AG08396 (cell line): ENCODE measurements at regions not wholly inside any gene's neighbourhood (a gene's known extent, or its start where the extent isn't known, plus 50 kb on each side); places are given as distances from the start of the nearest gene placed in this dataset.

ENCODE experiments used
- DNase-seq: peaks from one replicate; pipeline ENCODE4 v3.0.0; 2012; ENCODE audit warnings: low spot score, mixed read lengths

DNA sequence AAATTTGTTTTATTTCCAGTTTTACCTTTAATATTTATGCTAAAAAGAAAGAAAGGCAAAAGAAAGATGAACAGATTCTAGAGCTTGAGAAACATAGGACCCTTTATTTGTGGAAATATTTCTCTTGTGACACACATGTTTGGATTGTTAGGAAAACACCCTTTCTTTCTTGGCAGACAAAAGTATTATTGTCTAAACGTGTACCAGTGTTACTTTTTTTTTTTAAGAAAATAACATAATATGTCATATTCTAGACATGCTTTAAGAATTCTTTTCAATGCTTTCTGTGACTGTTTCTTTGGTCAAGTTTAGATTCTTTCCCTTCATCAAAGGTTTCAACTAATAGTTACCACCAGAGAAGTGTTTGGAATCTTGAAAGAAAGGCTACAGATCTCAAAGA is 183.4 kb upstream of the CNR1 start:
- DNase-seq: no peak

DNA sequence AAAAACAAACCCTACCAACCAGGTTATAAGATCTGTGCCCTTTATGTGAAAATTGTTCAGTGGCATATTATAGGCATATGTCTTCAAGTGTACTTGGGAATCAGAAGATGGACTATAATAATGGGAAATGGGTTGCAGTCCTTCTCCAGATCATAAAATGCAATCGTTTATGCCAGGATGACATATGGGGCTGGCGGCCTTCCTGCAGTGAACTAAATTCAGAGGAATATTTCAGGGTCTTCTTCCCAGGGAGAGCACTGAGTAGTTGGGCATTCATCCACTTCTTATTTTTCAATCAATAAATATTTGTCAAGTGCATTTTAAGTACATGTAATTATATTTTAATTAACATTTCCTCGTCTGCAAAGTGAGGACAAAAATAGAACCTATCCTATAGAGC is 176.2 kb upstream of the CNR1 start:
- no peak for DNase-seq

DNA sequence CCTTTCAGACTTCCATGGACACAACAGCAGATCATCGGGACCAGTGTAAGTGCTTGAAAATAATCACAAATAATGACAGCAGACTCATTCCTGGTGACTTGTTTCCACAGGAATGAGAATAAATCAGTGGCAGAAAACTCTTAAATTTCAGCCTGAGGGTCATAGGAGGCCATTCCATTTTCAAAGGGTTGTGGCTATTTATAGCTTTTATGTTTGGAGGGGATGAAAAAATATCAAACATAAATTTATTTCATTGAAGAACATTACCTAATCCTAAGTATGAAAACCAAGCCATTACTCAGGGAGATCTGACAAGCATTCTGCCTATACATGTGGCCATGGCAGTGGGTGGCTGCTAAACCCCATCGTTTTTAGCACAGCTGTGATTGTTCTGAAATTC is 173.6 kb upstream of the CNR1 start:
- DNase-seq: no peak

DNA sequence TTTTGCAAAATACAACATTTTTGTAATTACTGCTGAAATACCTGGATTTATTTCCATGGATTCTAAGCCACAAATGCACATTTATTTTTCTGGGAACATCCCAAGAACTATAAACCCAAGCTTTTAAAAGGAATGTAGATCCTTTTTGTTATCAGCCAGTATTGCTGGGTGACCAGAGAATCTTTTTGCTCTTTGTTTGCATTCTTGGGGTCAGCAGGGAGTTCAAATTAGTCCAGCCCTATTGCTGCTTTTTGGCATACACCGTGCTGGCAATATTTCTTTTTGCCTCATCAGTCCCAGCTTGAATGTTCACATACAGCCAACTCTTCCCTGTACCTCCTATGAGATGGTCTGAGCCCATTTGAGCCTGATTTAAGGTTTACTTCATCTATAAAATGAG is 155.2 kb upstream of the CNR1 start:
- no peak for DNase-seq

DNA sequence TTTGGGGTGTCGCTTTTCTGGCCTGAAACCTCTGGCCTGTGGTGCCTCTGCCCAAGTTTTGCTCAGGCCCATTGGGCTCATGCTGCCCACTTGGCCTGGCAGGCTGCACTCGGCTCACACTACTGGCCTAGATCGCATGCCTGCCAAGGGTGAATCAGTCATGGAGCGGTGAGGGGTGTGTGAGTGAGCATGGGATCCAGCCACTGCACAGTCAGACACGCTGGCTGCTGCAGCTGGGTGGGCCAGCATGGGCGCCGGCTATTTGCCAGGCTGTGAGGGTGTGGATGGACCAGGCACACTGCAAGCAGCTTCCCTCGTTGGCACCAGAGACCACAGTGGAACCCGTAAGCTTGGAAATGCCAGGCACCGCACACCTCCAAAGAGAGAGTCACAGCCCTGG is 145.4 kb upstream of the CNR1 start:
- DNase-seq: no peak

DNA sequence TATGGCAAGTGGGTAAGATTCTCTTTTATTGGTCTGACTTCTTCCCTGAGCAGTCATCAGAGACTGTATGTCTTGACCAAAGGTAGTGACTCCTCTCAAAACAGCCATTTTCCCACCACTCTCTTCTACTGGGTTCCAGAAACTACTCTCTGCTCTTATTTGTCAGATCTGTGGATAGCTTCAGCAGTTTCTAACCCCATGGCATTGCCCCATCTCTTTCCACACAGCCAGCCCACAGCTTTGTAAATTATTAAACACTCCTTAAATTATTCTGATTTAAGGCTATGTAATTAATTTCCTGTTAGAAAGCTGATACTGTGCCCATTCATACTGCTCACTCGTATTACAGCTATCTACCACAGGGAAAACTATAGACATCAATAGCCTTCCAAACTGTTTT is 138.4 kb upstream of the CNR1 start:
- DNase-seq: no peak

DNA sequence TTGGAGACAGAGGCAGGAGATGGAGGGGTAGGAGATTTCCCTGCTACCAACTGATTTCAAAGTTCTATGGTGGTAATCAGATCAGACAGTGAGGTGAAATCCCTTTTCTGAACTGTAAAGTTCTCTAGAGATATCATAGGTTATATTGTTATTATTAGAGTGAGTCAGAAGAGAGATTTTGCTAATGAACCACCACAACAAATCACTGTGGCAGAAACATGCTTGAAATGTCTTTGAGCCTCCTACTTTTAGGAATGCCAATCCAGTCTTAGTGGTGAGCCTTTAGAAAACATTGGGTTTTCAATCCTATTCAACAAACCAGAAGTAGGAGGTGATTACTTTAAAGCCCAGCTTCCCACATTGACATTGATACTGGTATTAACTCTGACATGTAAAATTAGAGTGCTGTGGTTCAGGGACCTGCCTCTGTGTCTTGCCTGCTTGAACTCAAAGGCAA is 136.7 kb upstream of the CNR1 start:
- DNase-seq: no peak

DNA sequence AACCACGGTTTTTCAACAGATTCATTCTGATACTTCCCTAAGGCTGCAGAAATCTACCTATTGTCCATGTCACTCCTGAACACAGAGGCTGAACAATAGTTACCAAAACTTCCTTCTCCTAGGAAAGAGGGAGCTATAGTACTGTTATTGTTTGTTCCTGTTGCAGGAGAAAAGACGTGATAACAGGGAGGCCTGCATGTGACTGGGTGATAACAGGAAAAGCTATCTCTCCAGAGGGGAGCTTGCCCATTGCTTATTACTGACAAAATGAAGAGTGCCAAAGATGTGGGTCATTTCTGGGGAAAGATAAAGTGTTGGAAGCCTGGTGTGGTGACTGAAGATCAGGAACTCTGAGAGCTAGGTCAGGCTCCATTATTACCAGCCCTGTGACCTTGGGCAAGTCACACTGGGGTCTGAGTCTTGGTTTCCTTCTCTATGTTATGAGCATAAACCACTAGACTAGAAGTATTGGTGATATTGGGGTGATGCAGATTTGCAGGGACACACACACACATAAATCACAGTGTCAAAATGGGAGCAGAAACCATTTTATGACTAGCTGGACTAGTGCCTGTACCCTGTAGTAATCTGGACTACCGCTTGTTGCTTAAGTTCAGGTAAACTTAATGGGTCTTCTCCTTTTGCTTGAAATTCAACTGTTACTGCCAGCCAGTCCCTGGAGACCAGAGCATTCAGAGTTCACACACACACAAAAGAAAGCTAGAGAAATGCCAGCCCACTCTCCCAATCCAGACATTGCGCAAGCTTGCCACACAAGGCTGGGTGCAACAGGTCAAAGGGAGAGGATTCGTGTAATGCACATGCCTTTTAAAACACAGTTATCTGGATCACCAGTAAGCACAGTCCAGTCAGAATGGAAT is 136.0 kb upstream of the CNR1 start:
- no peak for DNase-seq

DNA sequence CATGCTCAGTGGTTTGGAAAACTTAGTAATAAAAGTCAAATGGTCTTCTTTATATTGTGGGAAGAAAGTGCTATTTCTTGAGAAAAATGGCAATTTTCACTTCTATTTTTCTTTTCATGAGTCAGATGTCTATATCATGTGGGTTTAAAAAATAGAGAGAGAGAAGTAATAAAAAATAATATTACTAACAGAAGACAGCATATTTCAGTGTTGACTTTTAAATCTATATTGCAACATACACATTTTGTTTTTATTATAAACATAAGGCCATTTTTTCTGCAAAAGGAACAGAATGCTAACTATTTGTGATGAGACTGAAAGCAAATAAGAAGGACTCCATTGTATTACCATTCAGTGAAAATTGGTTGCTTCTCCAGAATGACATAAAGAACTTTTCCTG is 135.1 kb upstream of the CNR1 start:
- no peak for DNase-seq

DNA sequence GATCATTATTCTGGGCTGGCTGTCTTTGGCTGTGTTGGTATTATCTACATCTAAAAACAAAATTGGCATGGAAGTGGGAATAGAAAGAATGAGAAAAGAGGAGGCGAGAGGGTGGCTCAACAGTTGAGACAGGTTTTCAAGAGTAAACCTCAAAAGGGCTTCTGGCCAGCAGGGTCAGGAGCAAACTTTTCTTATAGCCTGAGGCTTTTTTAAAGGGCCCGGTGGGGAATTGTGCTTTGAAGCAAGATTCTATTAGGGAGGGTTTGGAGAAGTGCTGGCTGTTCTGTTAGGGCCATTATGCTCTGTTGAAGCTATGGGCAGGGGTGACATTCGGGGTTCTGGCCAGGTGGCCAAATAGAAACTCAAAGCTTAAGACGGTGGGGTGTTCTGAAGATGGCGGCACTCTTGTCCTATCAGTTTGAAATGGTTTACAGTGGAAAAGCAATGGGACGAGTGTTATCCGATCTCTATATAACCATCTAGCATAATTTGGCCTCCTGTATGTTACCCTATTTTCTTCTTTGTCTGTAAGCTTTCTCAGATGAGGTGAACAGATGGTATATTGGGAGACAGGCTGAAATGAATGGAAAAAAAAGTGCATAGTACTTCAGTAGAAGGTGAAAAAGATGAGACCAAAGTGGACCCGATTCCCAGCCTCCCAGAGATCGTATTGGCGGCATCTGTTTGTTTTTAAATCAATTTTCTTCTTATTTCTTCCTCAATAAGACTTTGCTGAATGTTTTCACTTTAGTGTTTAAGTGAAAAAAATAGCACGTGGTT is 132.1 kb upstream of the CNR1 start:
- no peak for DNase-seq

DNA sequence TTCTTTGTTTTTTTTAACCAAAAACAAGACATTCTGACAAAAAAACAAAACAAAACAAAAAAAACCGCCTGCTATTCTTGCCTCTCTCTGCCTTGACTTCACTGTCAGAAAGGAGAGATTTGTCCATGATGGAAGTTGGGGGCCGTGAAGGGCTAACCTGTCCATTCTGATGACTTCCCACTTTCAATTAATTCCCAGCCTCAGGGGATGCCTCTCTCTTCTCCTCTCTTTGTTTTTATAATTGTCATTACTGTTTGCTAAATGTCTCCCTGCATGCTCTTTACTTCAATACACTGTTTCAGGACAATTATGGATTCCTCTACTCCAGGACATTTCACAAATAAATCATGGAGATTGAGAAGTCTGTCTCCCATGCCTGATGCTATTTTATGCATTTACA is 130.5 kb upstream of the CNR1 start:
- DNase-seq: no peak

DNA sequence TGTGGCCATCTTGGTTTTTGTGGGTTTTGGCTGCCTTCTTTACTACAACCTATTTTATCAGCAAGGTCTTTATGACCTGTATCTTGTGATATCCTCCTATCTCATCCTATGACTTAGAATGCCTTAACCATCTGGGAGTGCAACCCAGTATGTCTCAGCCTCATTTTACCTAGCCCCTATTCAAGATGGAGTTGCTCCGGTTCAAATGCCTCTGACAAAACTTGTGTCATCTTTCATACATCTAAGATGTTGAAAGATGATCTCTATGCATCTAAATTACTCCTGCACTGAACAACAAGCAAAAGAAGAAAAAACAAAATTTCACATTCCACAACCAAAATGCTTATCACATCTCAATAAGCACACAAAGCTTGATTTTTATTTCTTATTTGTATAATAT is 129.5 kb upstream of the CNR1 start:
- no peak for DNase-seq

DNA sequence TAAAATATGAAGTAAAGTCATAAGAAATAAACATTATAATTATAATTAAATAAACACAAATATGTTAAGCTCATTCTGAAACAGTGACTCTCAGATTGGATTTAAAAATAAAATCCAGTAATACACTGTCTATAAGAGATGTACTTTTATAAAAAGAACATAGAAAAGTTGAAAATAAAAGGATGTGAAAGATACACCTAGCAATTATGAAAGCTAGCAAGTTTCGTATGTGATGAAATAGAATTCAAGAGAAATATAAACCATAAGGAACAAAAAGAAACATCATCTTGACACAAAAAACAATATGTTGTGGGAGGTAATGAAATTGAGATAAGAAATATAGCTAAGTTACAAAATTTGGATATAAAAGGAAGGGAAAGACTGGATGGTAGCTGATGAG is 128.6 kb upstream of the CNR1 start:
- no peak for DNase-seq

DNA sequence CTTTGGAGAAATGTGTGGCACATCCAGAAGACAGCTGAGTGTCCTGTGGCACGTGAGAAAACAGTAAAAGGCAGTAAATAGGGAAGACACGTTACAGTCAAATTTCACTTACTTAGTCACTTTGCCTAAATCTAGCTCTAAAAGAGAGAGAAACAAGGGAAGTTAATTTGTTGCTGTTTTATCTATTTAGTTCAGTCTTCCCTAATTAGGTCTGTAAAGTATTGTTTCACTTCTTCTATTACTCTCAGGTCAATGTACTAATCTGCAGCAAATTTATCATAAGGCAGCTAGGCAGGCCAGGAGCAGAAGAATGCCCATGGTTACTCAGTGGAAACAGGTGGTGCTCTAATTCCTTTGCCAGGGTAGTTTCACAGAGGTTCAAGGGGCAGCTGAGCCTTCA is 124.3 kb upstream of the CNR1 start:
- DNase-seq: no peak

DNA sequence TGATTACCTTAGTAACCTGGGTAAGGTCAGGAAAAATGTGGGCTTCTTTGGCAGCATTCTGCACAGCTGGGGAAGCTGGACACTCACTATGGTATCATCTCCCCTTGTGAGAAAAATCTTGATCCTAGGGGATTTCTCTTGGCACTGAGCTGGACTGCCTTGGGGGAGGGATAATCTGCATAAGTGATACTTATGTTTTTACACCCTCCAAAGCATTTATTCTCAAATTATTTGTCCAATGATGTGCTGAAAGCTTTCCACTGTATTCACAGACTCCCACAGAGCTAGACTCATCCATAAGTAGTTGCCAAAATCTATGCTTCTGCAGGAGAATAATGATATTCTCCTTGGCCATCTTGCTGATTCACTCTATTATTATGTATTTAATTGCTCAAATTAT is 121.5 kb upstream of the CNR1 start:
- no peak for DNase-seq

DNA sequence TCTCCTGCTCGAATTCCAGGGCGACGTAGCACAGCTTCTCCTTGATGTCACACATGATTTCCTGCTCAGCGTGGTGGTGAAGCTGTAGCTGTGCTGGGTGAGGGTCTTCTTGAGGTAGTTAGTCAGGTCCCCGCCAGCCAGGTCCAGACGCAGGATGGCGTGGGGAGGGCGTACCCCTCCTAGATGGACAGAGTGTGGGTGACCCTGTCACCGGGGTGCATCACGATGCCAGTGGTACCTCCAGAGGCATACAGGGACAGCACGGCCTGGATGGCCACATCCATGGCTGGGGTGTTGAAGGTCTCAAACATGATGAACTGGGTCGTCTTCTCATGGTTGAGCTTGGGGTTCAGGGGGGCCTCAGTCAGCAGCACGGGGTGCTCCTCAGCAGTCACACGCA is 110.2 kb upstream of the CNR1 start:
- DNase-seq: no peak

DNA sequence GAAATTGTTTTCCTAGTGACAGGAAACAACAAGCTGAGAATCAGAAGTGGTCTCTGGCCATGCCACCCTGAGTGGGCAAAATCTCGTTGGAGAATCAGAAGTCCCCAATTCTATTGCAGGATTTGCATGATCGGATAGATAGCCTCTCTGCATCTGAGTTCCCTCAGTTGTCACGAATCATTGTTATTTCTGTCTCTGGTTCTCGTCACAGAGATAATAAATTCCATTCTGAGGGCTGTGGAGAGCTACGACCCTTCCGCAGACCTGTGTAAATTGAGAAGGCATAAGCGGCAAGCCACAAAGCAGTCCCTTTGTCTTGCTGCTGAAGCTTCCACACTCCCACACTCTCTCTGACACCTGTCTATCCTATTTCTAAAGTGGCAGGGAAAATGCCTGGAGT is 102.4 kb upstream of the CNR1 start:
- DNase-seq: no peak

DNA sequence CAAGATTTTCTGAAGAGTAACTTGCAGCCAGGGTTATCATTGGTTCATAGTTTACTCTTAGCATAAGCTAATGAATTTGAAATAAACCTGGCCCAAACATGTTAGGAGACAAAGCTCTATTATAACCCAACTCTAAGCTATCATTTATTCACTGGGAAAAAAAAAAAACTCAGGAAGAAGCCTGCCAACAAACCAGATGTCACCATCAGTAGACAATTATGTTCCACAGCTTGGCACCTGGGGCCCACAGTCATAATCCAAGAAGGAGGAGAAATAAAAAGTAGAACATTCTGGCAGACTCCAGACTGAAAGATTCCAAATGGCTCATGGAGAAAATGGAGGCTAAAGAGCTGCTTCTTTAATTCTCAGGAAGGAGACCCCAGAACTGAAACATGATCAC is 100.0 kb upstream of the CNR1 start:
- DNase-seq: no peak

DNA sequence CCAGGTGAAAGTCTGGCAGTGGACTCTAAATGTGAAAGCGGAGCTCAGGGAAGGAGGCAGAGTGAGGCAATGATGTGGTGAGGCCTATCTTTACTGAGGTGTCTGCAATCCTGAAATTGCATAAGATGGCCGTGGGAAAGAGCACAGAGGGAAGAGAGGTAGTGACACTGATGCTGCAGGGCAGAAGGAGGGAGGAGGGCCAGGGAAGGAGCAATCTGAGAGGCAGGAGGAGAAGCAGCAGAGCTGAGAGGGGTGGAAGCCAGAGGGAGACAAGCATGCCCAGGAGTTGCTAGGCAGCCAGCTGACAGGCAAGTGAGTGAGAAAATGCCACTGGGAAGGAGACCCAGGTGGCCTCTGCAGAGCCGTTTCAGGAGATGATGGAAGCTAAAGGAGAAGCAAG is 97.4 kb upstream of the CNR1 start:
- DNase-seq: no peak

DNA sequence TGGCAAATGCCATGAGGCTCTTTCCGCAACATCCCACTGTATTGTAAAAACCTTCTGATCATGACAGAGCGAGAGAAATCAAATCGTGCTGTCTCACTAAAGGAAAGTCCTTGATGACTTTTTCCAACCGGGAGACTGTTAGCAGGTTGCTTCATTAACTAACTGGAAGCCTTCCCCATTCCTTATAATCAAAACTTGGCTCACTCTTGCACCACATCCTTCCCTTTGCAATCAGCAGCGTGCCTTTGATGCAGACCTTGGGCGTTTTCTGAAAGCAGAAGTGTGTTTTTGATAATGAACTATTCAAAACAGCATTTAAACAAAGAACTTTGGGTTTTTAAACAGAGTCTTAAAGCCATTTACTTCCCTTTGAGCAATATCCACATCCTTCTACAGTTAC is 96.2 kb upstream of the CNR1 start:
- no peak for DNase-seq

DNA sequence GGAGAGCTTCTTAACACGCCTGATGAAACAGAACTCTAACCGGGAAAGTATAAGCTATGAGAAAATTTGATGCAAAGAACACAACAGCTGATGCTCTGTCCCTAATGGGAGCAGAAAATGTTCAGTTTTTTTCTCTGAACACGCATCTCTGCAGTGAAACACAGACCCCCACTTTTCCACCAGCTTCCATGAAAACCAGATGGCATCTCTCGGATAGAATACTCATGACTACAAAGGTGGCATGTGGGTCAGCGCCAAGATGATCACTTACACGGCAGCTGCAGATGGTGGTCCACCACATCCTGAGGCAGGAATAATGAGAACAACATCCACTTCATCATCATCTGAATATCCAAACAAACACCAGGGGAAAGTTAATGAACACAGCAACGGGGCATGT is 85.2 kb upstream of the CNR1 start:
- no peak for DNase-seq

DNA sequence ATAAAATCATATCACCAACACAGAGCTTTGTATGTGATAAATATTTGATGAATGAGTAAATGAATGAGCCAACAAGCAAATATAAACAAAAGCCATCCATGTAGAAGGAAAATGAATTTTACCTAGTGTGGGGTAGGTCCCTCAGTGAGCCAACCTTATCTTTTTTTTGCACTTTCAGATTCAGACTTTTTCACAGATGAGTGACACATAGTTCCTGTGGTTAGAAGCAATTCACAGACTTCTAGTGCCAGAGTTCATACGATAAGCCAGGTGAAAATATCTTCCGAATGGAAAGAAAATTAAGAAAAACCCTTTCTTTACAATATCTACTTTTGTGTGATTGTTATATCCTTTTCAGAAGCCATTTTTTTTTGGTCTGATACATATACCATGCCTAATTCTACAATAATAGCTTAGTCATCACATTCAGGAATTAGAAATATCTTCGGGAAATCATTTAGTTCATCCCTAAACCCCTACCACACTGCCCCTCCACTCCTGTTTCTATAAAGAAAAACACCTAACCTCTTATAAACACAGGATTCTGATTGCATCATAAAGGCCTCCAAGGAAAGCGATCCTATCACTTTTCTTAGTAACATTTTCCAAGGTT is 82.7 kb upstream of the CNR1 start:
- no peak for DNase-seq

DNA sequence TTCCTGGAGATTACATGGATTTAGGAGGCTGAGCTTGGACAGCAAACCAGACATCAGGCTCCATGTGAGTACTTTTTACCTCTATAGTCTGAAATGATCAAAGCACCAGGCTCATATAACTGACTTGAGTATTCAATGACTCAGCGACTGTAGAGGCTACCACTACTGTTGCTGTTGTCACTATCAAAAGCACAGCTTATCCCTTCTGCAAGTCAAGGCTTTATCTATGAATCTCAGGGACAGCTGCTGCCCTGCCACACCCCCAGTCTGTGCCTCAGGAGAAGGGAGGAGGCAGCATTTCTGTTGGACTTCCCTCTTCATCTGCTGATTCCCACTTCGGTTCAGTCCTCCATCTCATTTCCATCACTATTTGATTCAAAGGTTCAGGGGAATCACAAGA is 80.5 kb upstream of the CNR1 start:
- DNase-seq: no peak
